WTC11 (cell line): ENCODE measurements at regions not wholly inside any gene's neighbourhood (a gene's known extent, or its start where the extent isn't known, plus 50 kb on each side); places are given as distances from the start of the nearest gene placed in this dataset.

ENCODE experiments used
- ATAC-seq: fragments of 200-7000 bp; cut with Tn5 transposase; 2 replicates; pipeline ENCODE4 v1.10.0; 2021; ENCODE audit warnings: mild to moderate bottlenecking, moderate library complexity
- CTCF ChIA-PET: fragments of 300-600 bp; sonication (Branson Sonifier 250); formaldehyde crosslinking; loops from one replicate; lab custom pipeline; 2021; ENCODE audit warnings: antibody characterized with exemption; lab: Charles Lee
- POLR2A ChIA-PET: fragments of 350-600 bp; sonication (Branson Sonifier 250); formaldehyde crosslinking; loops from one replicate; lab custom pipeline; 2021; ENCODE audit warnings: antibody characterized with exemption; lab: Charles Lee
- DNase-seq: peaks from one replicate; pipeline ENCODE4 v3.0.0; 2021; ENCODE audit warnings: low spot score
- H3K27ac Mint-ChIP-seq: 2 replicates; pipeline ENCODE4 v1.8.0; 2021; ENCODE audit warnings: mixed read lengths
- H3K27me3 Mint-ChIP-seq: 2 replicates; pipeline ENCODE4 v1.8.0; 2021; ENCODE audit warnings: low read depth, mild to moderate bottlenecking, moderate library complexity, mixed read lengths
- H3K36me3 Mint-ChIP-seq: 2 replicates; pipeline ENCODE4 v1.8.0; 2021; ENCODE audit warnings: mixed read lengths
- H3K4me1 Mint-ChIP-seq: 2 replicates; pipeline ENCODE4 v1.8.0; 2022; ENCODE audit warnings: mixed read lengths
- H3K4me3 Mint-ChIP-seq: 2 replicates; pipeline ENCODE4 v1.8.0; 2021; ENCODE audit warnings: mild to moderate bottlenecking, moderate library complexity, mixed read lengths
- H3K9me3 Mint-ChIP-seq: 2 replicates; pipeline ENCODE4 v1.8.0; 2021; ENCODE audit warnings: mixed read lengths
- CREB1 ChIP-seq: sonication (generic); formaldehyde crosslinking; IDR thresholded peaks from 2 replicates; pipeline ENCODE4 v1.8.0; 2023; ENCODE audit warnings: mild to moderate bottlenecking, missing genetic modification reagents
- EMX1 ChIP-seq: fragments of 250-450 bp; sonication (Bioruptor Pico); IDR thresholded peaks from 2 replicates; pipeline ENCODE4 v1.8.0; 2021; ENCODE audit warnings: mild to moderate bottlenecking
- ESRRA ChIP-seq: sonication (generic); formaldehyde crosslinking; IDR thresholded peaks from 2 replicates; pipeline ENCODE4 v1.8.1; 2022; ENCODE audit warnings: mild to moderate bottlenecking, missing genetic modification reagents, borderline replicate concordance
- IRF2 ChIP-seq: sonication (generic); formaldehyde crosslinking; IDR thresholded peaks from 2 replicates; pipeline ENCODE4 v1.8.0; 2022; ENCODE audit warnings: low read depth, missing genetic modification reagents, borderline replicate concordance
- JAZF1 ChIP-seq: fragments of 250-450 bp; sonication (Bioruptor Pico); IDR thresholded peaks from 2 replicates; pipeline ENCODE4 v1.9.0; 2021; ENCODE audit warnings: moderate library complexity, mild to moderate bottlenecking, inconsistent platforms
- MYBL2 ChIP-seq: sonication (generic); formaldehyde crosslinking; IDR thresholded peaks from 2 replicates; pipeline ENCODE4 v1.8.1; 2023; ENCODE audit warnings: mild to moderate bottlenecking, moderate library complexity, missing genetic modification reagents
- NR1H2 ChIP-seq: sonication (generic); formaldehyde crosslinking; IDR thresholded peaks from 2 replicates; pipeline ENCODE4 v1.9.0; 2021; ENCODE audit warnings: mild to moderate bottlenecking, moderate library complexity, missing genetic modification reagents
- PRRX2 ChIP-seq: fragments of 250-450 bp; sonication (Bioruptor Pico); IDR thresholded peaks from 2 replicates; pipeline ENCODE4 v1.8.0; 2021; ENCODE audit warnings: mild to moderate bottlenecking
- RELA ChIP-seq: sonication (generic); formaldehyde crosslinking; IDR thresholded peaks from 2 replicates; pipeline ENCODE4 v1.8.1; 2022; ENCODE audit warnings: missing genetic modification reagents, mild to moderate bottlenecking, borderline replicate concordance
- SP1 ChIP-seq: sonication (generic); formaldehyde crosslinking; conservative IDR thresholded peaks from 2 replicates; pipeline ENCODE4 v1.8.1; 2022; ENCODE audit warnings: missing genetic modification reagents
- TP53 ChIP-seq: sonication (generic); formaldehyde crosslinking; IDR thresholded peaks from 2 replicates; pipeline ENCODE4 v1.8.1; 2023; ENCODE audit warnings: mild to moderate bottlenecking, missing genetic modification reagents
- ZBTB21 ChIP-seq: sonication (generic); formaldehyde crosslinking; IDR thresholded peaks from 2 replicates; pipeline ENCODE4 v1.8.1; 2023; ENCODE audit warnings: mild to moderate bottlenecking, missing genetic modification reagents, borderline replicate concordance
- ZNF232 ChIP-seq: sonication (generic); formaldehyde crosslinking; IDR thresholded peaks from 2 replicates; pipeline ENCODE4 v1.8.0; 2022; ENCODE audit warnings: mild to moderate bottlenecking, missing genetic modification reagents
- ZNF317 ChIP-seq: sonication (generic); formaldehyde crosslinking; IDR thresholded peaks from 2 replicates; pipeline ENCODE4 v1.8.1; 2023; ENCODE audit warnings: low read depth, mild to moderate bottlenecking, moderate library complexity, missing genetic modification reagents, borderline replicate concordance
- ZNF416 ChIP-seq: fragments of 250-450 bp; sonication (Bioruptor Pico); IDR thresholded peaks from 2 replicates; pipeline ENCODE4 v1.9.0; 2021; ENCODE audit warnings: mild to moderate bottlenecking, inconsistent platforms
- TF ChIP-seq, protein P1 (sequence below): sonication (generic); formaldehyde crosslinking; IDR thresholded peaks from 2 replicates; pipeline ENCODE4 v1.8.0; 2022; ENCODE audit warnings: mild to moderate bottlenecking, missing genetic modification reagents
- TF ChIP-seq, protein P2 (sequence below): sonication (generic); formaldehyde crosslinking; IDR thresholded peaks from 2 replicates; pipeline ENCODE4 v1.8.0; 2022; ENCODE audit warnings: mild to moderate bottlenecking, missing genetic modification reagents
- TF ChIP-seq, protein P3 (sequence below): sonication (generic); formaldehyde crosslinking; IDR thresholded peaks from 2 replicates; pipeline ENCODE4 v1.8.1; 2022; ENCODE audit warnings: mild to moderate bottlenecking, missing genetic modification reagents, moderate library complexity, borderline replicate concordance
- TF ChIP-seq, protein P4 (sequence below): fragments of 250-450 bp; sonication (Bioruptor Pico); conservative IDR thresholded peaks from 2 replicates; pipeline ENCODE4 v1.9.0; 2021; ENCODE audit warnings: mild to moderate bottlenecking
- TF ChIP-seq, protein P5 (sequence below): sonication (generic); formaldehyde crosslinking; IDR thresholded peaks from 2 replicates; pipeline ENCODE4 v1.8.1; 2022; ENCODE audit warnings: mild to moderate bottlenecking, moderate library complexity, missing genetic modification reagents

DNA sequence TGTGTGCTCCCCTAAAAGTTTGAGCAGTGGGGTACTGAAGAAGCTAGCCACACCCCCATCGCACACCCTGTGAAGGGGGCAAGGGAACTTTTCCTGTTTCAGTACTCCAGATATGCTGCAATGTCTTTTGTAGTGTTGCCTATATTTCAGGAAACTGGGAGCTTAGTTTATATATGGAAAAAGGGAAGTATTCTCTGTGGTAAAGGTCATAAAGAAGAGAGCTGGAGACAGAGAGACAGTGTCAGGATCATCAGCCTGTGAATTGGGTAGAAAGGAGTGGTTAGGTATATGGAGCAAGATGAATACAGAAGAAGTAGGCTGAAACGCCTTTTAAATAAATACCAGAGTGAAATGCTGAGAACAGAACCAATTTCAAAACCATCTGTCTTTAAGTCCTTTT is 82.2 kb upstream of the C9orf72 start:
- ChIA-PET POLR2A (no interaction called here), CTCF (interaction anchor here (1.2 kb wide), 1 partner anchor 9 kb away, joined by 3 read pairs; no protein-coding TSS in a partner anchor)
- H3K27me3 Mint-ChIP-seq = no peaks in the 10 kb centered on the region
- 0 out of 2 replicates have a peak, but pooled peaks cover 4% of the 10 kb centered on the region for H3K9me3 Mint-ChIP-seq
- no peaks in the 10 kb centered on the region for H3K4me1 Mint-ChIP-seq
- no peak for ATAC-seq
- DNase-seq = no peak
- no peaks in the 10 kb centered on the region for H3K36me3 Mint-ChIP-seq
- no peak overlapping the region for H3K4me3 Mint-ChIP-seq
- TF ChIP-seq ZBTB21 (CRISPR knock-in tag) (no peak), EMX1 (CRISPR knock-in tag) (no peak), SP1 (CRISPR knock-in tag) (no peak), ZNF317 (no peak), PRRX2 (CRISPR knock-in tag) (no peak), ZNF416 (no peak)
- TF ChIP-seq, protein P1, sequence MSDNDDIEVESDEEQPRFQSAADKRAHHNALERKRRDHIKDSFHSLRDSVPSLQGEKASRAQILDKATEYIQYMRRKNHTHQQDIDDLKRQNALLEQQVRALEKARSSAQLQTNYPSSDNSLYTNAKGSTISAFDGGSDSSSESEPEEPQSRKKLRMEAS (CRISPR knock-in tag) = no peak
- no peak overlapping the region for H3K27ac Mint-ChIP-seq

DNA sequence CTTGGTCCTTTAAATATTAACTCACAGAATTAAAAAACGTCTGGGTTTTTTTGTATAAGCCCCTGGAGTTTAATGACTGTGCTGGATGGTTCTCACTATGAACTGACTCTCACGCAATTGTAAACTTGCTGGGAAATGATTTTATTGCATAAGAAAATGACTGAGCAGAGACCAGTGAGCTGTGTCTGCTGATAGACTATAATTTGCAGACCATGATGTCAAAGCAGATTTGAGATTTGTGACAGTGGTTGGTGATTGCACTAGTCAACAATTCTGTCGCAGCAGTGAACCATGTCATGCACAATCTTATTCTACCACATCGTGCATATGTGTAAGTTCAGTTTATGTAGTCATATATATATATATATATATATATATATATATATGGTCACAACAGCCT is 85.7 kb upstream of the C9orf72 start:
- Mint-ChIP-seq H3K27ac (no peak overlapping the region), H3K4me3 (no peak overlapping the region), H3K27me3 (no peaks in the 10 kb centered on the region), H3K36me3 (no peaks in the 10 kb centered on the region), H3K9me3 (0 out of 2 replicates have a peak, but pooled peaks cover 4% of the 10 kb centered on the region), H3K4me1 (peaks cover 11% of the 10 kb centered on the region)
- ATAC-seq (no peak), DNase-seq (no peak)
- CTCF ChIA-PET = no interaction called here
- POLR2A ChIA-PET = no interaction called here
- TF ChIP-seq, protein P2, sequence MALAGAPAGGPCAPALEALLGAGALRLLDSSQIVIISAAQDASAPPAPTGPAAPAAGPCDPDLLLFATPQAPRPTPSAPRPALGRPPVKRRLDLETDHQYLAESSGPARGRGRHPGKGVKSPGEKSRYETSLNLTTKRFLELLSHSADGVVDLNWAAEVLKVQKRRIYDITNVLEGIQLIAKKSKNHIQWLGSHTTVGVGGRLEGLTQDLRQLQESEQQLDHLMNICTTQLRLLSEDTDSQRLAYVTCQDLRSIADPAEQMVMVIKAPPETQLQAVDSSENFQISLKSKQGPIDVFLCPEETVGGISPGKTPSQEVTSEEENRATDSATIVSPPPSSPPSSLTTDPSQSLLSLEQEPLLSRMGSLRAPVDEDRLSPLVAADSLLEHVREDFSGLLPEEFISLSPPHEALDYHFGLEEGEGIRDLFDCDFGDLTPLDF (CRISPR knock-in tag) = no peak
- TF ChIP-seq ESRRA (CRISPR knock-in tag) (no peak), IRF2 (CRISPR knock-in tag) (no peak), MYBL2 (CRISPR knock-in tag) (no peak), JAZF1 (CRISPR knock-in tag) (no peak), CREB1 (CRISPR knock-in tag) (no peak), RELA (CRISPR knock-in tag) (no peak), ZNF317 (no peak), NR1H2 (CRISPR knock-in tag) (no peak), ZNF232 (no peak), TP53 (no peak)
- TF ChIP-seq, protein P3, sequence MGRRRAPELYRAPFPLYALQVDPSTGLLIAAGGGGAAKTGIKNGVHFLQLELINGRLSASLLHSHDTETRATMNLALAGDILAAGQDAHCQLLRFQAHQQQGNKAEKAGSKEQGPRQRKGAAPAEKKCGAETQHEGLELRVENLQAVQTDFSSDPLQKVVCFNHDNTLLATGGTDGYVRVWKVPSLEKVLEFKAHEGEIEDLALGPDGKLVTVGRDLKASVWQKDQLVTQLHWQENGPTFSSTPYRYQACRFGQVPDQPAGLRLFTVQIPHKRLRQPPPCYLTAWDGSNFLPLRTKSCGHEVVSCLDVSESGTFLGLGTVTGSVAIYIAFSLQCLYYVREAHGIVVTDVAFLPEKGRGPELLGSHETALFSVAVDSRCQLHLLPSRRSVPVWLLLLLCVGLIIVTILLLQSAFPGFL (CRISPR knock-in tag) = no peak
- TF ChIP-seq, protein P4, sequence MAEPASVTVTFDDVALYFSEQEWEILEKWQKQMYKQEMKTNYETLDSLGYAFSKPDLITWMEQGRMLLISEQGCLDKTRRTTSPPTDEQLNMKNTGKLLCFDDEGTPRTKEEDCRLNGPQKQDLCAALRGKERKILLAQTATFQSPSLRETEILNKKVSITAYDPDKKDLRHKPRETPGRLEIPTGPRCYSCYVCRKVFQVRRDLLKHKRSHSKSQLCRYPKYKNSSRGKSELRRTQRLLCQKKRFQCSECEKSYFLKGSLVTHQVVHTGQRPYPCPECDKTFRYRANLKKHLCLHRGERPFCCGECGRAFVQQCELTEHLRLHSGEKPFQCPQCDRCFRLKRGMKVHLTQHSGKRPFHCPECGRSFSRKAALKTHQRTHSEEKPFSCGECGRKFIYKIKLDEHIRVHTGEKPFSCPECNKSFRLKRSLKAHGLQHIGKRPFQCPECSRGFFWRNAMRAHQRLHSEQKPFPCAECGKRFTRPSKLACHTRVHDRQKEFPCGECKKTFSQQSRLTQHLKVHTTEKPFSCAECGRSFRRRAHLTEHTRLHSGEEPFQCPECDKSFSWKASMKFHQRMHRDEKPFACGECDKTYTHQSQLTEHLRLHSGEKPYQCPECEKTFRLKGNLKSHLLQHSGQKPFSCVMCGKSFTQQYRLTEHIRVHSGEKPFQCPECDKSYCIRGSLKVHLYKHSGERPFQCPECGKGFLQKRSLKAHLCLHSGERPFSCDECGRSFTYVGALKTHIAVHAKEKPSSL (CRISPR knock-in tag) = no peak
- TF ChIP-seq, protein P5, sequence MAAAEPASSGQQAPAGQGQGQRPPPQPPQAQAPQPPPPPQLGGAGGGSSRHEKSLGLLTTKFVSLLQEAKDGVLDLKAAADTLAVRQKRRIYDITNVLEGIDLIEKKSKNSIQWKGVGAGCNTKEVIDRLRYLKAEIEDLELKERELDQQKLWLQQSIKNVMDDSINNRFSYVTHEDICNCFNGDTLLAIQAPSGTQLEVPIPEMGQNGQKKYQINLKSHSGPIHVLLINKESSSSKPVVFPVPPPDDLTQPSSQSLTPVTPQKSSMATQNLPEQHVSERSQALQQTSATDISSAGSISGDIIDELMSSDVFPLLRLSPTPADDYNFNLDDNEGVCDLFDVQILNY (CRISPR knock-in tag) = no peak
- TF ChIP-seq, all 79 proteins: peak for 0
